ENCODE measurements at regions not wholly inside any gene's neighbourhood (a gene's known extent, or its start where the extent isn't known, plus 50 kb on each side); places are given as distances from the start of the nearest gene placed in this dataset.

DNA sequence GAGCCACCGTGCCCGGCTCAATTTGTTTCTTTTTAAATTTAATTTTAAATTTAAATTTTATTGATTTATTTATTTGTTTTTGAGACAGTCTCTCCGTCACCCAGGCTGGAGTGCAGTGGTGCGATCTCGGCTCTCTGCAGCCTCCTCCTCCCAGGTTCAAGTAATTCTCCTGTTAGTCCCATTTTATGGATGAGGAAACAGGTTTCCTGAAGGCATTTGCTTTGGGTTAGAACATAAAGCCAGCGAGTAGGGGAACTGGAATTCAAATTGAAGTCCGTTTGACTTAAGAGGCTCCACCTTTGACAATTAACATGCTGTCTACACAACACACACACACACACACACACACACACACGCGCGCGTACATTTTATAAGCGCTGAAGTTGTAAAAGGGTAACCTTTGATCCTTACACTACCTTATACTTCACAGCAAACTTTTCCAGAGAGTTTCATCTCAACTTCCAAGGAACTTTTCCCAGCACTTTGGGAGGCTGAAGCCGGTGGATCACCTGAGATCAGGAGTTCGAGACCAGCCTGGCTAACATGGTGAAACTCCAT, 232.0 kb downstream of the BCAS1 start:
- DNase-seq (ENCODE audit: low read depth, low spot score), result no peak

DNA sequence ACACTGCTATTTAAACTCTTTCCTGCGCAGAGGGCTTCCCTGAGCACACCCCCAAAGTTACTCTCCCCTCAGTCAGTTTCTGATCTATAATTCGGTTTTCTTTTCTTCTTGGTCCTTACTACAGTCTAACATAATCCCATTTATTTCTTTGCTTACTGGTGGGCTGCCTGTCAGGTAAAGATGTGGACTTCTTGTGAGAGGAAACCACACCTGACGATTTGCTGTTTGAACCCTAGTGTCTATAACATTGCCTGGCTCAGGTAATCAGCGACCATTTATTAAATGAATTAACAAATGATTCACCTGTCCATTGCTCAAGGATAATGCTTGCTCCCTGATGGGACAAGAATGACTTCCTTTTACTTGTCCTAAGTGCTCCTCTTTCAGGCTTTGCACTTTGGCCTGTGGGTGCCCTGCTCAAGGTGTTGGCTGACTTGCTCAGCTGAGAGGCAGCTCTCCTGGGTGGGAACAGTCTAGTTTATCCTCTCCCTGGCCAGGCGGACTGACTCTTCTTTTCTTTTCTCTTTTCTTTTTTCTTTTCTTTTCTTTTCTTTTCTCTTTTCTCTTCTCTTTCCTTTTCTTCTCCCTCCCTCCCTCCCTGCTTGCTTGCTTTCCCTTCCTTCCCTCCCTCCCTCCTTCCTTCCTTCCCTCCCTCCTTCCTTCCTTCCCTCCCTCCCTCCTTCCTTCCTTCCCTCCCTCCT, 233.1 kb downstream of the BCAS1 start:
- no peak for DNase-seq (ENCODE audit: low read depth, low spot score)

DNA sequence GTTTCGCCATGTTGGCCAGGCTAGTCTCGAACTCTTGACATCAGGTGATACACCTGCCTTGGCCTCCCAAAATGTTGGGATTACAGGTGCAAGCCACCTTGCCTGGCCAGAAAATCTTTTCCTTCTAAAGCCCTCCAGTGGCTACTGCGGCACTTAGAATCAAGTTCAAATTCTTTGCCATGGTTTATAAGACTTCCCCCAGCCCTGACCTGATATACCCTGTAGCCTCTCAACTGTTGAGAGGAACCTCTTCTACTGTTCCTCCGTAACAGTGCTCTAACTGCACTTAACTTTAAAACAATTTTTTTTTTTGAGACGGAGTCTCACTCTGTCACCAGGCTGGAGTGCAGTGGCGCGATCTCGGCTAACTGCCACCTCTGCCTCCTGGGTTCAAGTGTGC, 235.6 kb downstream of the BCAS1 start:
- no peak for DNase-seq (ENCODE audit: low read depth, low spot score)

DNA sequence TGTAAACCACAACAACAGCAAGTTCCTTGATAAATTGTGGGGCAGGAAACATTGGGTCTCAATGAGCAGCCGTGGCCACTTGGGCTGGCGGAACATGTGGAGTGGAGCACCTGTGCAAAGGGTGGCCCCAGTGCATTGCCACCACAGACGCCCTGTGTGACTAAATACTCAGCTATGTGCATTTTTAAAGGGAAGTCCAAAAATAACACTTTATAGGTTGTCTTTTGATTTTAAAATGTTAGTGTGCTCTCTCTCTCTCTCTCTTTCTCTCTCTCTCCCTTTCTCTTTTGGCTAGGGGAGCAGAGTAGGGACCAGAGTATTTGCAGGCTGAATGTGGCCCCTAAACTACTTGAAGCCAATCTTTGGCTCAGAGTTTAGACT, 236.3 kb downstream of the BCAS1 start:
- DNase-seq (ENCODE audit: low read depth, low spot score), result no peak

DNA sequence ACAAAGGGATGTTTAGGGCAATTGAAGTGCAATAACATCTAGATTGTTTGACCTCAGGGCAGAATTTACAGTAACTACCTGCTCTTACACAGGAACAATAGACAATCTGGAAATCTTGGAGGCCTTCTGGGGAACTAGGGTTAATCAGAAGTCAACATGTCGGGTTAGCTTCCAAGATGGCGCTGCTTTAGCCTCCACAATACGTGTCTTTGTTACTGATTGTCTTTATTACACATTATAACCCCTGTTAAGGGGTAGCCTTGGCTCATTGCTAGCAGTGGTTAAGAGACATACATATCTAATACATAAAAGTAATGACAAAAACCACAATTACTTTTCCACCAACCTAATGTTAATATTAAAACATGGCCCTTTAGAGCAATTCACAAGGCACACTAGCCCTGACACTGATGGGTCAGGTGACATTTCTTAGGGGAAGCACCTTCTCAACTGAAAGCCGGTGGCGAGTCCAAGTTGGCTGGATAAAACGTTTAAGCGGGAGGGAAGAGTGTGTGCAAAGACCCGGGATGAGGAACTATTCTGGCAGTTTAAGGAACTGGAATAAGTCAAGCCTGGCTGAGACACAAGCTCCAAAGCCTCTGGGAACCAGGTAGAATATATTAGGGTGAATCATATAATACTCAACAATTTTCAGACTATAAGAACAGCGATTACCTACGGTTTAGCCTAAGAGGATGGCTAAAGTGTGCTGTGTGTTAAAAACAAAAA, 236.9 kb downstream of the BCAS1 start:
- DNase-seq (ENCODE audit: low read depth, low spot score), result no peak

DNA sequence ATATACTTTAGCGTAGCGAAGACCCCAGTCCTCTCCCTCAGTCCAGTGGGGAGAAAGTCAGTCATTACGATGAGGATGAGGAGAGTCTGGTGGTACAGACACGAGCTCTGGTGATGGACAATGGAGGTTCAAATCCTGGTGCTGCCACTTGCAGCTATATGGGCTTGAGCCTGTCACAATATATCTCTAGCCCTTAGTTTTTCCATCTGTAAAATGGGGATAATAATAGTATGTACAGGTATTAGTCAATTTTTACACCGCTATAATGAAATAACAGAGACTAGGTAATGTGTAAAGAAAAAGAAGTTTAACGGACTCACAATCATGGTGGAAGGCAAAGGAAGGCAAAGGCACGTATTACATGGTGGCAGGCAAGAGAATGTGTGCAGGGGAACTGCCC, 237.9 kb downstream of the BCAS1 start:
- no peak for DNase-seq (ENCODE audit: low read depth, low spot score)

DNA sequence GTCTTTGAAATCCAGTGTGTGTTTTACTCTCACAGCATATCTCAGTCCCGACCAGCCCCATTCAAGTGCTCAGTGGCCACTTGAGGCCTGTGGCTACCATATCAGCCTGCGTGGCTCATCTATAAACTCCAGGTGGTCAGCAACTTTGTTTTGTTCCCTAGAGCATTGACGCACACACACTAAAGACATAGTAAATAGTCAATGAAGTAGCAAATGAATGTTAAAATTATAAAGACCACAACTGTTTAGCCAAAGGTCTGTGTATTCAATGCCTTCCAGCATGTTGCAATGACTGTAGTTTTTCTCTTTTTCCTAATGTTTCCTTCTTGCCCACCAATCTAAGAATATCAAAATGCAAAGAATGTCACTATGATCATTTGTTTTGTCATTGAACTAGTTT, 238.2 kb upstream of the ZNF217 start:
- no peak for DNase-seq (ENCODE audit: low read depth, low spot score)

DNA sequence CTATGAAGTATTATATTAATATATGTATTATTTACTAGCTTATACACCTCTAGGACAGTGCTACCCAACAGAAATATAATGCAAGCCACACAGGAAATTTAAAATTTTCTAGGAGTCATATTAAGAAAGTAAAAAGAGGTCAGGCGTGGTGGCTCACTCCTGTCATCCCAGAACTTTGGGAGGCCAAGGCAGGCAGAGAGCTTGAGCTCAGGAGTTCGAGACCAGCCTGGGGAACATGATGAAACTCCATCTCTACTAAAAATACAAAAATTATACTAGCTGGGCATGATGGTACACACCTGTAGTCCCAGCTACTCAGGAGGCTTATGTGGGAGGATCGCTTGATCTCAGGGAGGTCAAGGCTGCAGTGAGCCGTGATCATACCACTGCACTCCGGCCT, 237.6 kb upstream of the ZNF217 start:
- DNase-seq (ENCODE audit: low read depth, low spot score), result no peak

DNA sequence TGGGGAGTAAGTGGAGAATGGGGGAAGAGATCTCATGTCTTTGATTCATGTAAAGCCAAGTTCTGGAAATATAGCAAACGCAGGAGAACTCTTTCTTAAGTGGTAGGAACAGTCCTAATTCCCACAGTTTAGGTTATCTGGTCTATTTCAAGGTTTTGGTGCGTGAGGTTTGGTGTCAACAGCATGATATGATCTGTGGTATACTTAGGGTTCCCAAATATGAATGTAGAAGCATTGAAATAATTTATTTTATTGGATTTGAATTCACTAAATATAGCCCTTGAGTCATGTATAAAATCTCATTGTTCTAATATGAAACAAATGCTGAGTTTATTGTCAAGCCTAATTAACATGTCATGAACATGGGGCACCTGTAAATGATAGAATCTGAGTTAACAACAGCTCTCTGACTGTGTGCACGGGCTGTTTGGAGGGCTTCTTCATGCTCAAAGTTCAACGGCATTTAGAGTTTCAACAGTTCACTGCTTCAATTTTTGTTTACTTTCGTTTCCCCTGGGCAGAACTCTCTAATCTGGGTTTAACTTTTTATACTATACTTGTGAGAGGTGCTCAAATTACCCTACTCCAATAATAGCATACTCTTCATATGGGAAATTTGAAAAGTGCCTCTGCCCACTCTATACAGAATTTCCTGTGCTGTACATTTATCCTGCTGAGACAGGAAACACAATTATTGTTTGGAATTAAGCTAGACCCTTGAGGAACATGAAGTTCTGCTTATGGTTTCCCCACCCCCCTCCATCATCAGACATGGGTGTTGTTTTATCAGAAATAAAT, 236.3 kb upstream of the ZNF217 start:
- no peak for DNase-seq (ENCODE audit: low read depth, low spot score)

DNA sequence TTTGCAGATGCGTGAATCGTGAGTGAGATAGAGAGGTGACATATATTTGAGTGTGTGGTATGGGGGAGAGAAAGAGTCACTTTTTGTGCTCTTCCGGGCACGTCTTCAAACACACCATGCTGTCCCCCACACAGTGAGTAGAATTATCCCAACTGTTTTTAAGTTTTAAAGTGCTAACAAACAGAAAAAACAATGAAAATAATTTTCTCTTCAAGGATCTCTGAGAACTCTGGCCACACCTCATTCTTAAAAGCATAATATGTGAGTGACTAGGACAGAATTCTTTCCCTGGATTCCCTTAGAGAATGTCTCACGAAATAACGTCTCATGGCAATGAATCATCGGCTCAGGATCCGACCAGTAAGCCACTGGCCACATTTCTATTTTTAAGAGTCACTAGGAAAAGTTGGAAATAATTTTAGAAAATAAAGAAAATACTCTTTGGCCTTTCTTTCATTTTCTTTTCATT, 235.7 kb upstream of the ZNF217 start:
- peak; percentile 79 for DNase-seq (ENCODE audit: low read depth, low spot score)

DNA sequence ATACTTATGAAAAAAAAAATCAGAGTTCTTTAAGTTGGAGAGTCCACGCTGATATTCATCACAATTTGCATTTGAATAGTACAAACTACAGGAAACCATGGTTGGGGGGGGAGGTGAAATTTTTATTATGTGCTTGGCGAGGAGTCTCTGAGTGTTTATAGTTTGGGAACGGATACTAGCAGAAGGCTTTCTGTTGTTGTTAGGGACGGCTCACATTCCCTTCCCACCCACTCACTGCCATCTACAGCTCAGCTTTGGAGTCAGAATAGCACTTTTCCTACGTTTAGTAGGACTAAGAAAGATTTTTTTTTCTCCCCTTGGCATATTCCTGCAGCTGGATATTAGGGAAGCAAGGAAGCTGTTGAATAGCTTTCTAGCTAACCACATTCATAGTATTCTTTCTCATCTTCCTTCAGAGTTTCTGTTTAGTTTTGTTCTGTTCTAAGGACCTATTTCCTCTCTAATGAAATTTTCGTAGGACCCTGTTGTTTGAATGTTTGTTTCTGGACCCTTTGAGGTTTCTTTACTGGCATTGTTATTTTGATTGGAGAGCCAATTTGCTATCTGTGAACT, 235.1 kb upstream of the ZNF217 start:
- peak; percentile 84 for DNase-seq (ENCODE audit: low read depth, low spot score)

DNA sequence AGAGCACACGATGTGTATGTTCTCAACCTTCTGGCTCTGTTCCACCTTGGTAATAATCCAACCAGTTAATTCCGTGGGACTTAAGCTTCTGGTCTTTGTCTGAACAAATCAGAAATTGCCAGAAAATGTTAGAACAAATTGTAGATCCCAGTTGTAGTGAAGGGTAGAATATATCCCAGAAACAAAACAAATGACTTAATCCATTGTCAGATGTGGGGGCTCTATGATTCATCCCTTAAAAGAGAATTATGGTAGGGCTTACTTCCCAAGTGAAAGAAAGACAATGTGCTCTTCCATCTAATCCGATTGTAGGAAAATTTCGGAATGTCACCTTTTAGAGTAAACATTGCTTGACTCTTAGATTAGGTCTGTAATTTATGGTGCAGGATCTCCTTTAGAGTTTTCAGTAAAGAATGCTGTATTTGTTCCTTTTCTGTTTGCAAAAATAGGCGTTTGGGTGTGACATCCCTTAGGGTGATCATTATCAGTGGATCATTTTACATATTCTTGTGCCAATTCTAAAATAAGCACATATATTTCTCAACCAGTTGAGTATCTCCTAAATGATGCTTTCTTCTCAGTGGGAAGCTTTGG, 234.5 kb upstream of the ZNF217 start:
- peak; percentile 96 for DNase-seq (ENCODE audit: low read depth, low spot score)

DNA sequence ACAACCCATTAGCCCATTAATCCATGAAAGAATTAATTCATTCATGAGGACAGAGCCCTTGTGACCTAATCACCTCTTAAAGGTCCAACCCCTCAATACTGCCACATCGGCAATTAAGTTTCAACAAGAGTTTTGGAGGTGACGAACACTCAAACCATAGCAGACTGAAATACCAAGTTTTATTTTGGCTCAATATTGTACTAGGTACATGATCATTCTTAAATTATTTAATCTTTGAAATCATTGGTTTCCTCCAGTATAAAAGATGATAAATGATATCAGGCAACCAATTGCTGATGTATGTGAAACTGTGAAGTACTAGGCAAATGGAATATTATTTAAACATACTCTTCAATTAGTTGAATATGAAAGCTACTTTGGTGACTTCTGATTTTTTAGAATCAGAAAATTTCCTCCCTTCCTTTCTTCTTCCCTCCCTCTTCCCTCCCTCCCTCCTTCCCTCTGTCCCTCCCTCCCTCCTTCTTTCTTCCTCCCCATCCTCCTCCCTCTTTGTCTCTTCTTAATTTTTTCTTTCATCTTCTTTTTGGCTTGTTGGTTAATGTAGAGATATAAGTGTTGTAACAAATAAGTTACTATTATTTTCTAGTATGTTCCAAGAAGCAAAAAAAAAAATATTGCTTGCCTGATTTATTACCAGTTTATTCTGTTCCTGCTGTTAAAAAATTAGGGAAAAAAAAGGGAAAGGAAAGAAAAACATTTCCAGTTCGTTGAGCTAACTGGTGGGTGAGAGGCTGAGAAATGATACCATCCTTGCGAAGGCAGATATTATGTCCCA, 233.9 kb upstream of the ZNF217 start:
- no peak for DNase-seq (ENCODE audit: low read depth, low spot score)

DNA sequence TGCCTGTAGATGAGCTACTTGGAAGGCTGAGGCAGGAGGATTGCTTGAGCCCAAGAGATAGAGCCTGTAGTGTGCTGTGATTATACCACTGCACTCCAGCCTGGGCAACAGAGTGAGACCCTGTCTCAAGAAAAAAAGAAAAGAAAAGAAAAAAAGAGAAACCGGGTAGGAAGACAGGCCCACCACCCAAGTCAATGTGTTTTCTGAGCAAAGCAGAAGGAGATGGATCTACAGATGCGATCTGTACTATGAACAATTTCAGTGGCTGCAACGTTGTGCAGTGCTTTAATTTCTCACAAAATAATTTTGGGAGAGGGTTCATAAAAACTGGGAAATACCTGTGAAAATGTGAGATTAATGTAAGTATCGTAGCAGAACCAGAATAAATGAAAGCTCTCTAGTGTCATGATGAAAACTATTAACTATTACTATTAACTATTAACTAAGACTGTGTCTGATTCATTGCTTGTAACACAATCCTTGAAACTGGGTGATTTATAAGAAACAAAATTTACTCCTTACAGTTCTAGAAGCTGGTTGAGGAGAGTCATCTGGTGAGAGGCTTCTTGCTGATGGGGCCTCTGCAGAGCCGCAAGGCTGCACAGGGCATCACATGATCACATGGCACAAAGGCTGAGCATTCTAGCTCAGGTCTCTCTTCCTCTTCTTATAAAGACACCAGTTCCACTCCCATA, 233.1 kb upstream of the ZNF217 start:
- DNase-seq (ENCODE audit: low read depth, low spot score), result no peak

DNA sequence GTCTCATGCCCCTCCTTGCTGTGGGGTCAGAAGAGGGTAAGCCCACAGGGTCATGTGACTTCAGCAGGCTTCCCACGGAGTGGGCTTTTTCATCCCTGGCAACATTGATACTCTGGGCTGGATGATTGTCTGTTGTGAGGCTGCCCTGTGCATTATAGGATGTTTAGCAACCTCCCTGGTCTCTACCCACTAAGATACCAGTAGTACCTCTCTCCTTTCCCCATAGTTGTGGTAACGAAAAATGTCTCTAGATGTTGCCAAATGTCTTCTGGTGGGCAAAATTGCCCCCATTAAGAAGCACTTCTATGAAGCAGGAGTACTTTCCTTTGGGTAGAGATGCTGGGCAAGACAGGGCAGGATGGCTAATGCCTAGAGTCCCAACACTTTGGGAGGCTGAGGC, 232.5 kb upstream of the ZNF217 start:
- no peak for DNase-seq (ENCODE audit: low read depth, low spot score)

DNA sequence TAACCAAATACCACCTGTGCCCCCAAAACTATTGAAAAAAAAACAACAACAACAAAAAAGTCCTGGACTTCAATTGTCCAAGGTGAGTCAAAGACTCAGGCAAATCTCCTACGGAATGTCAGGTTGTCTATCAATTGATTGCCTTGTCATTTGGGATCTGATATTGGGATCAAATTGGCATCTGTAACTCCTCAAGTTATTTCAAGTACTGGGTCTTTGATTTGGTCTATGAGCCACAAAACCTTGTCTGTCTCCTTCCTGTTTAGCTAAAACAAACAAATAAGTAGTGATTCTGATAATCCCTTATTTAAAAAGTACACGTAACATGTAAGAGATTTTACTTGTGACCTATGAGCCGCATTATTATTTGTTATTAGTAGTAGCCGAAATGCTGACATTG, 231.6 kb upstream of the ZNF217 start:
- DNase-seq (ENCODE audit: low read depth, low spot score), result no peak

DNA sequence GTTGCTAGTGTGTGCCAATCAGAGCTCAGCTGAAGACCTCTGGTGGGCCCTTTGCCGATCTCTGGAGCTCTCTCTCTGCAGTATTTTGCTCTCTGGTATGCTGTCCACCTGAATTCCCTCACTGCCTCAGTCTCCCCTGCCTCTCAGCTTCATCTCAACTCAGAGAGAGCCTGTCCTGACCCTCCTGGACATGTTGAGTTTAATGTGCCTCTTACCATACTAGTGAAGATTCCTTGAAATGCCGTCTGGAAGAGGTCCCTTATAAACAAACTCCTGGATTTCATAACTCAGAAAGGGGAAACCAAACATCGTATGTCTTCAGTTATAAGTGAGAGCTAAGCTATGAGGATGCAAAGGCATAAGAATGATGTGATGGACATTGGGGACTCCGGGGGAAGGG, 231.1 kb upstream of the ZNF217 start:
- no peak for DNase-seq (ENCODE audit: low read depth, low spot score)

DNA sequence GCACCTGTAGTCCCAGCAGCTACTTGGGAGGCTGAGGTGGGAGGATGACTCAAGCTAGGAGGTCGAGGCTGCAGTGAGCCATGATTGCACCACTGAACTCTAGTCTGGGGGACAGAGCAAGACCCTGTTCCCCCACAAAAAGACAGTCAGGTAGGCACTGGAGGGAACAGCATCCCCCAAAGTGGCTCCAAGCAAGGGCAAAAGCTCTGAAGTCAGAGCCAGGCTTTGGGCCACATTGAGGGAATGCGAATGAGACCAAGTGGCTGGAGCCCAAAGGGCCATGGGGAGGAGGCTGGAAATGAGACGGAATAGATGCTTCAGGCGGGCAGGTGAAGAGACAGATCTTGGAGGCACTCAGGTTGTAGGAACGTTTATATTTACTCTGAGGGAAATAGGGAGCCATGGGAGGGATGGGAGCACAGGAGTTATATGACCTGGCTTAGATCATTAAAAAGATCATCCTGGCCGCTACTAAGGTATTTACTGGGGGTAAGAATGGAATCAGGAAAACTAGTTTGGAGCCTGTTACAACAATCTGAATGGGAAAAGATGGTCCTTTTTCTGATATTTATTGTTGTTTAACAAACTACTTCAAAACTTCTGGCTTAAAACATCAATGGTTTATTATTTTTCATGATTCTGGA, 229.6 kb upstream of the ZNF217 start:
- DNase-seq (ENCODE audit: low read depth, low spot score), result no peak

DNA sequence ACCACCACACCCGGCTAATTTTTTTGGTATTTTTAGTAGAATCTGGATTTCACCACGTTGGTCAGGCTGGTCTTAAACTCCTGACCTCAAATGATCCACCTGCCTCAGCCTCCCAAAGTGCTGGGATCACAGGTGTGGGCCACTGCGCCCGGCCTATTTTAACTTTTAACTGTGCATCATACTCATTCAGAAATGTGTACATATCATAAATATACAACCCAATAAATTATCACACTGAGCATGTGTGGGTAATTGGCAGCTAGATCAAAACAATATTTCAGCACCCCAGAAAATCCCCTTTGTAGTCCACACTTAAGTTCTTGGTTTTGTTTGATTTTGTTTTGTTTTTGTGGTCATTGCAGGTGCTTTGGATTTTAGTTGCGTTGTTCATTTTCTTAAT, 228.9 kb upstream of the ZNF217 start:
- no peak for DNase-seq (ENCODE audit: low read depth, low spot score)

Measured in pulmonary artery endothelial cell (primary cell).